GM21367 (cell line): ENCODE measurements at regions not wholly inside any gene's neighbourhood (a gene's known extent, or its start where the extent isn't known, plus 50 kb on each side); places are given as distances from the start of the nearest gene placed in this dataset.
A peak's percentile ranks its signal among the peaks of the same experiment; 100 is the strongest.

Experiments
- ATAC-seq: cut with Tn5 transposase; IDR thresholded peaks from one replicate; pipeline ENCODE4 v1.9.1; 2021; ENCODE audit not compliant: unreplicated experiment

DNA sequence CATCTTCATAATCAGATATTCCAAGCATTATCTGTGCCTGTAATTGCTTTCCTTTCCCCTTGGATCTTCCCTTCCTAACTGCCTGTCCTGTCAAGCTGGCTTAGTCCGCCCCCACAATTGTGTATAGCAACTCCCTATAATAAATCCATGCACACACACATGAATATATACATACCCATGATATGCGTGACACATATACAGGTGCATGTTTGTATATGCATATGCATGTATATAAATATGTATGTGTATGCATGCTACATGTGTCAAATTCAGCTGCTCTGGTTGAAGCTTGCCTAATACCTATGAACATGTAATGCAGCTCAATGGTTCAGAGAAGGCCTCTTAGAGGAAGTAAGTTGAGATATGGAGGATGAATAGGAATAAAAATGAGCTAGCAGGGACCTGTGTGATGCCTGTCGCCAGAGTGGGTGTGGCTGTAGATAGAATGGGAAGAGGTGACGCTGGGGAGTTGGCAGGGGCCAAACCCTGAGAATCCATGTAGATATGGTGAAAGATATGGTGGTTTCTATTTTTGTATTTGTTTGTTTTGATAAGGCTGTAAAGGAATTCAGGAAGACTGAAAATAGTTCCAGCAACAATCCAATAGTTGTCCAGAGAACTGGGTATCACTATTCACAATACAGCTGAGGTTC lies 595.0 kb upstream of the BOD1L1 start:
- no peak for ATAC-seq

DNA sequence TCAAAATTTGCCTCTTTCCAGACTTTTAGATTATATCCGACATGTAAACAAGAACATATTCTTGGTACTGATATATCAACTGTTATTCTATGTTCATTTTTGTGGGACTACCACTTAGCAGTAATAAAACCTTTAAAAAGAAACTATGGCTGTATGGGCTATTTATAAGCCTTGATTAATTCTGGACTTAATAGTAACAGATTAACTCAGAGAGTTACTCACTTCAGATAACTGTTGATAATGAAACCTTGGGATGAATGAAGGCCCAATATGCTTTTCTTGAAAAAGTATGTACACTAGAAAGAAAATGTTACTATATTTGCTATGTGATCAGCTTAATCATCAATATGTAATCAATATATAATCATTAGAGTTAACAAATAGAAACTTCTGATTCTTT lies 595.9 kb upstream of the BOD1L1 start:
- no peak for ATAC-seq

DNA sequence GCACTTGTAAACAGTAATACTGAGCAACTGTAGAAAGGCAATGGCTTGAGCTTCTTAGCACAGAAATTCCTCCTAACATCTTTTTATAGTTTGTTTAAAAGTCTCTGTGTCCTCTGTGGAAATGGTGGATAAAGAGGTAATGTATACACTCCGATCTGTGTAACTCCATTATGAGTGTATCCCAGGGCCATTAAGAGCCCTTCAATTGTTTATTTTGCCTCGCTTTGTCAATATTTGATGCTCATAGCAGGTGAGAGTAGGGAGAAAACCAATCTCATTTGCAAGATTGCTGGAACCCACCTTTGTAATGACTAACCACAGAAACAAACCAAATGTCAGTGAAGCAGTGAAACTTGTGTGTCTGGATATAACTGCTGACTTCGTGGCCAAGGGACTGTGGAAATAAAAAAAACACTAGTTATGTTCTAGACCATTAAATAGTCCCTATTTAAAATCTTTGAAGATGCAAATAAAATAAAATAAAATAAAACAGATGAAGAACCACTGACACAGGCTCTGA lies 598.2 kb upstream of the BOD1L1 start:
- no peak for ATAC-seq

DNA sequence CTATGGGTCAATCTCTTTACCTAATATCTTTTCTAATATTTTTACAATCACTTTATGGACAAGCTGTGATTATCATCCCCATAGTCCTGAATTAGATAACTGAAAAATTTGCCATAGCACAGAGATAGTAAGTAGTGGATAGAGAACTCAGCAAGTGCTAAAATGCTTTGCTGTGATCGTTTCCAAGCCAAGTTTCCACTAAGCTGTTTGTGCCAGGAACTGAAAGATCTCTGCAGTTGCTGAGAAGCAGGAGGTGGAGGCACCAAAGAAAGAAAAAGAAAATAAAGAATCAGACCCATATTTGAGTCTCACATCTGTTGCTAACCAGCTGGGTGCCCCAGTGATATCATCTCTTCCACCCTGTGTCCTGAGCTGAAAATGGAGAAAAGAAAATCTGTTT lies 605.6 kb upstream of the BOD1L1 start:
- ATAC-seq = no peak

DNA sequence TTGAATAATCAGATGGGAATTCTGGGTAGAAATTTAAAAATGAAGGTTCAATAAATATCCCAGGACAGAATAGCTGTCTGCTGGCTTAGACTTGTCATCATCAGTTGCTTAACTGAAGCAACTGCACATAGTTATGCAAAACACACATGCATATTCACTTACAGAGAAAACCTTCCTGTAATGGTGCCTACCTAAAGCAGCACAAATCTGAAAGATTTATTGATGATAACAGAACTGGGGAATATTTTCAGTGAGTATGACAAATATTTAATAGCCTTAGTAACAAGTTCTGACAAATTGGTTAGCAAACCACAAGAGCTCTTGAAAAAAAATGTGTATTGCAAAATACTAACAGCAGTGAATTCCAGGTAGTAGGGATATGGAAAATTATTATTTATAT lies 606.8 kb upstream of the BOD1L1 start:
- ATAC-seq = no peak

DNA sequence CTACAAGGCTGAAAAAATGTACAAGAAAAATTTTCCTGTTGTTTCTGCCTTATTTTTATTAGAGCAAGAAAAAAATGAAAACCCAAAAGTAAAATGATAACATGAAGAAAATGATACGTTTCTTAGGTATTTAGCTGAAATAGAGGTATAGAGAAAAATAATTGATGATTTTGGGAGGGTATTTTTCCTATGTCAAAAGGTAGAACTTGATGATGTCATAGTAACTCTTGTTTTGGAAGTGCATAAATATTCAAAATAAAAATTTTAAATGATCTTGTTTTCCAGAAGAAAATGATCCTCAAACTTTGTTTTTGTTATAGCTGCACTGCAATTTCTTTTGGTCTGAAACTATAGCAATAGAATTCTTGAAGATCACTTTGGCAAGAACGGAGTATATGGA lies 608.8 kb upstream of the BOD1L1 start:
- ATAC-seq = no peak

DNA sequence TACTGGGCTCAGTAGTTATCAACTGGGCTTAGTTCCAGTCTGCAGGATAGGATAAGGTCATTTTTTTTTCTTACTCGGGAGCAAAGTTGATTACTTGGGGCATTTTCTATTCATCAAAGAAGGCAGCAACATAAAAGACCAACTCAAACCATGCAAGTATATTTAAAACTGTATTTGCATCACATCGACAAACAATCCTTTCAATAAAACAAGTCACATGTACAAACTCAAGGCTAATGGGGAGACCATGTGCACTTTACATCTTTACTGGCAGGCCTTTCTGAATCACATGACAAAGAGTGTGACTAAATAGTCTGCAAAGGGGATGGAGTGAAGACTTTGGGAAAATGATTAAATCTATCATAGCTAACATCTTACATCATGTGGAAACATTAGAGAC lies 610.4 kb upstream of the BOD1L1 start:
- ATAC-seq = no peak

DNA sequence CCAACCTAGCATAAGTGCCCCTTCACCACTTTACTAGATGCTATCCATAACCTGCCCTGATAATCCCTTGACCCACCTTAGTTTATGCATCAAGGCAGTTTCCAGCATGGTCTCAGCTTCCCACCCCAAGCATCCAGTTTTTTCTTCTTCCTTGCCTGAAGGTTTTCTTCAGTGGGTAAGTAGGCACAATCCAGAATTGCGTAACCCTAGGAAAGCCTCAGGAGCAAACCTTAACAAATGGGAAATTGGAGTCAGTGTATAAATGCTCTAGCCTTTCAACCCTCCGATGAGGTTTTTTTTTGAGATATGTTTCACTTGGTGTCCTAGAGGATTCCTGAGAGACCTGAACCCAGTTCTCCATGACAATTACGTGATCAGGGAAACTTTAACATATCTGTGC lies 614.0 kb upstream of the BOD1L1 start:
- no peak for ATAC-seq

DNA sequence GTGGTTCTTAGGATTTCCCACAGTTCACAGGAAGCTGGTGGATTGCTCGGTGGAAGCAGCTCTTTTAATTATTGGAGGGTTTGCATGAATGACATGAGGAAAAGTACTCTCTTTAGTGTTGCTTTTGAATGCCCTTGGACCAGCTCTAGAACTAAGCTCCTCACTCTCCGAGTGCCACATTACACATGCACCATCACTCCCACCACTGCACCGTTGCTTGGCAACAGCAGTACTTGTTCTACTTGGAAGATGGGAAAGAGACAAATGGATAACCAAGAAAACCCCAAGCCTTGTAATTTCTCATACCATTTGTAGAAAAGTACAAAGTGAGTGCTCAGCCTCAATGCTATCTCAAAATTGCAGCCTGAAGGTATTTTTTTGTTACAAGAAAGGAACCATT lies 620.2 kb upstream of the BOD1L1 start:
- no peak for ATAC-seq

DNA sequence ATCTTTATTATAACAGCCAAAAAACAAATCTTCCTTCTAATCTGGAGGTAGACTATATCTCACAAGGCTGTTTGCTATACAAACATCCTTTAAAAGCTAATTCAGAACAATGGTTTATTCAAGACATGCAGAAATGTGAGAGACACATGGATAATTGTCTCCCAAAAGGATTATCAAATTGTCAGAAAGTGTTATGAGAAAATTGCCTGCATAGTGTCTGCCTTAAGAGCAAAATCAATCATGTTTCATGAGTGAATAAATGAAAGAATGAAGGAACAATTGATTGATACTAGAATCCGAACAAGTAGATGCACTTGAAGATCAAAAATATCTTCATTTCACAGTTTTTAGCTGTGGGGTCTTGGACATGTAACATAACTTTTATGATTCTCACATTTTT lies 621.7 kb upstream of the BOD1L1 start:
- ATAC-seq = no peak

DNA sequence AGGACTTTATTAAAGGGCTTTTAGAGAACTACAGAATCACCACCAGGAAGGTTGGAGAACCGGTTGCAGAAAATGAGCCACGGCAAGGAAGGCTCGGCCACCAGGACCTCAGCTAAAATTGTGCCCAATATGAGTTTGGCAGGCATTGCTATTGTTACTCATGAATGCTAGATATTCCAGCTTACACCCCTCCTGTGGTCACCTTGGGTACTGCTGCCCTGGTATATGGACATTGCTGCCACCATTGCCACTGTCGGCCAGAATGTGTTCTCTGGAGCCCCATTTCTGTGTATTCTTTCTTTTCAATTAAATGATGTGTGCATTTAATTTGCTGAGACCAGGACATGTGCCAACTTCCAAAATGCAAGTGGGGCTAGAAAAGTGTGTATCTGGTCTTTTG lies 626.7 kb upstream of the BOD1L1 start:
- peak; percentile 67 for ATAC-seq

DNA sequence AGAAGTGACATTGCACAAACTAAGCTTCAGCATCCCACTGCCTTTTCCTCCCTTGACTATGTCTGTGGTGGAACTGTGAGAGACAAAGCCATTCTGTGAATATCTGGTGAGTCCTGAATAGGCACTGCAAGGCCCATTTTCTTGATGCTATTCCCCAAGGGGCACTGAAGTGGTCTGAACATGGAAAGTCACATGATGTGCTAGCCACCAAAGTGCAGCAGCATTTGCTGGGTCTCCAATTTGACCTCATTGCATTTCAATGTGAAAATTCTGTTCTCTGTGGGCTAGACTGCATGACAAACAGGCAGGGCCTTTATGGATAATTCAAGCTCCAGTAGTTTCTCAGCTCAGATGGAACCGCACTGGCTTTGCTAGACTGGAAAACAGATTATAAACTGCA lies 627.4 kb upstream of the BOD1L1 start:
- ATAC-seq = no peak

DNA sequence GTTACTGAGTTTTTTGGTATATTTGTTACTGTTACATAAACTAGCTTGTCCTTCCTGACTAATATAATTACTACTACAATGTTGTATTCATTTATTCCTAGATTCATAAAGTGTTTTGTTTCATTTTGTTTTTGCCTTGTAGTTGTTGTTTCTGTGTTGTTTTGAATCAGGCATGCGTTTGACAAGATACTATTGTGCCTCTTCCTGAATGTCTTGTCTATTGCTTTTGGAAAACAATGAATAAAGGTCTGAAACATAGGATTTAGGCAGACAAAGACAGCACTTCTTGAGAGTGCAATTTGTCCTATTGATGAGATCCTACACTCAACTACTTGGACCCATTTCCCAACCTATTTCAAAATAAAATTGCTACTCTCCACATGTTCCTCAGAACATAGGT lies 630.4 kb upstream of the BOD1L1 start:
- ATAC-seq = no peak

DNA sequence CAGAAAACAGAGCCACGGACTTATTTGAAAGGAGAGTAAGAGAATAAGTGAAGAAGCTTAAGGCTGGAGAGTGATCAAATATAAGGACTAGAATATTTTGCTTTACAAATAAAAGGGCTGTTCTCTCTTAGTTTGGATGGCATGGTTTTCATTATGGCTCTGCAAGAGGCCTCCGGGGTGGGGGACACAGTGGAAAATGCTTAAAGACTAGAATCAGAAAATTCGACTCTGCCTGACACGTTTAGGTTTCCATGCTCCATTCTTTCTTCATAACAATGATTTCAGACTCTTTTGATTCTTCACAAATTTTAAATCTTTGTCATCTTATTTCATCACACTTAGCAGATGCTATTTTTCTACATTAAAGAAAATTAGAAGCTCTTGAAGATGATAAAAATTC lies 632.4 kb upstream of the BOD1L1 start:
- no peak for ATAC-seq

DNA sequence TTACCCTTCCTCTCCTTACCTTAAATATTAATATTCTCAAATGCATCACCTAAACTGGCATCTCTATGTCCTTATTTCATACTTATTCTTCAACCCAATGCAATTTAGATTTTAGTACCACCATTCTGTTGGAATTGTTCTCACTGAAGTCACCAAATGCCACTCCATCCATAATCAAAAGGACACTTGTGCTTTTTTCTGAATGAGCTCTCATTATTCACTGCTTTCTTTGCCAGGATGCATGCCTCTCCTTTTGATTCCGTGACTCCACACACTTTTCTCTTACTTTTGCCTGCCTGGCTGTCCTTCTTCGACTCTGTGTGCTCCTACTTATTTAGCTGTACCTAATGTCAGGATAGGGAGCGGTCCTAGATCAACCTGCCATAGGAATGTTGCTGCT lies 633.1 kb upstream of the BOD1L1 start:
- no peak for ATAC-seq

DNA sequence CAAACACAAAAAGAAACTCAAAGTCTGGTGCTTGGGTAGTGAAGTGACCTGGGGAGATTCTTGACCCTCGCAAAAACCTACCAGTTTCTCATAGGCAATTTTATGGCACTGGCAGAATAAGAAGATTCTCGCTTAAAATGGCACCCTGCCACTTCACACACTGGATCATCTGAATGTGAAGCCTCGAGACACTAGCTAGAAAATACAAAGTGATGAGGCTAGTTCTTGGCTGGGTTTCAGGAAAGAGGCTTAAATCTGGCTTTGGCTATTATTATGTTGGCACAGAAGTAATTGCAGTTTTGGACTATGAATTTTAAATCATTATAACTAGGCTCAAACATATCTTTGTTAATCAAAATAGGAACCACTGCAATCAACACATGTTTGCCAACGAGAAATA lies 634.7 kb upstream of the BOD1L1 start:
- no peak for ATAC-seq

DNA sequence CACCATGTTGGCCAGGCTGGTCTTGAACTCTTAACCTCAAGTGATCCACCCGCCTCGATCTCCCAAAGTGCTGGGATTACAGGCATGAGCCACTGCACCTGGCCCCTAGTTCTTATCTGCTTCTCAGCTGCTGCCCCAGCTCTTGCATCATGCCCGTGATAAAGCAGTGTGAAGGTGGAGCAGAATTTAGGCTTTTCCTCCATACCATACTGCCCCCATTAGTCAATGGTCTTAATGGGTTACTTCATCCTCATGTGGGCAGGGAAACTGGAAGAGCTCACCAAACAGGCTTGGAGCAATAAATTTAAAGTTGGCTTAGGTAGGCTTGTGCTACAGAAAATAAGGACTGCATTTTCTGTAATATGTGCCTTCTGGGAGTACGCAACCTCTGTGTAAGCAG lies 636.9 kb upstream of the BOD1L1 start:
- no peak for ATAC-seq

DNA sequence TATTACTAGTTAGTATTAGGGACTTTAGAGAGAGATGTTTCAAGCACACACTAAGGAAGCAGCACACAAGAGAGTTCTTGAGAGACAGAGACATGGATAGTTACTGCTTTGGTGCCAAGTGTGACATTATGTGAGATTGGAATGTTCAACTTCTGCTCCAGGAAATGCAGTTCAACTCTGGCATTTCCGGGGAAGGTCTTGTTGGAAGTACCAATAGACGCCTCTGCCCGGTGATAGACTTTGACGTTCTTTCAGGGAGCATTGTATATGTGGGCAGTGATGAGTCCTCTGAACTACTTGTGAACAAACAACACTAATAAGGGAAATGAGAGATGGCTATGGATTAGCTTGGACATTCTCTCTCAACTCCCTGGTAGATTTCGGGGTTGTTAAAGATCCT lies 638.1 kb upstream of the BOD1L1 start:
- ATAC-seq = no peak

DNA sequence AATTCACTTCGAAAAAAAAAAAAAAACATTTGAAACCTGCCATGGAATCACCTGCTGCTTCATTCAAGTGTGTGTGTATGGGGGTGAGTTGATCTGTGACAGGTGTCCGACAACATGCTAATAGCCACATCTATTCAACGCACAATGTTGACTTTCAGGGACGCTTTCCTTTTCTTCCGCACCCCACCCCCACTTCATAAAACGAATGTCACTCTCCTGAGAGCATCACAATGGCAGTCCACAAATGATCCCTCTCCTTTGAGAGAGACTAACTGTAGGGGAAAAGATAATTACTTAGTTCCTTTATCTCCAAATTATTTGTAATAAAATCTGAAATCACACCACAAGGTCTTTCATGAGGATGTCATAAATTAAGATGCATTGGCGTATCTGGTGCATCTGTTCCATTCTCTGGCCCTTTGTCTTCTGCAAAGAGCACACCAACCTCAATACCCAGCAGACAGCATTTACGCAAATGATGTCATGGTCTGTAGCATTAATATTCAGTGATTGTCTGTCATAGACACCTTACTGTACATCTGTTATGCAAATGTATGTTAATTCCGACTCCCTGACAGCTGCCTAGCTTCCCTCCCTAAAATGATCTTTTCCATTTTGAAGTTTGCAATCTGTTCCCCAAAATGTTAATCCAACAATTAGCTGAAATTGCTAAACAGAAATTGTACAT lies 640.0 kb upstream of the BOD1L1 start:
- no peak for ATAC-seq

DNA sequence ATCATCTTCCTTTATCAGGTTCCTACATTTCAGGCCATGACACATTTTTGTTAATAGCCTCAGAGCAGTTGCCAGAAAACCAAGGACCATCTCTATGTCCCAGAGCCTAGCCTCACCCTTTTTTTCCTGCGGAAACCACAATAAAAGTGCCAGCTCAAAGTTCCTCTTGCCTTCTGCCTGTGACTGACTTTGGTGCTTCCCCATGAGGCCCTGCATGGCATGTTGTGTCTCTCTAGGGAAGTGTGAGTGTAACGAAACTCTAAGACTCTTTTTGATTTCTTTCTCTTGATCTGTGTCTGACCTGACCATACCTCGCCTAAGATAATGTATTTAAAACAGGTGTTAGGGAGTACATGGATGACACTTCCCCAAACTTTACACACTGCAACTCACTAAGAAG lies 642.3 kb upstream of the BOD1L1 start:
- ATAC-seq = peak; percentile 67

DNA sequence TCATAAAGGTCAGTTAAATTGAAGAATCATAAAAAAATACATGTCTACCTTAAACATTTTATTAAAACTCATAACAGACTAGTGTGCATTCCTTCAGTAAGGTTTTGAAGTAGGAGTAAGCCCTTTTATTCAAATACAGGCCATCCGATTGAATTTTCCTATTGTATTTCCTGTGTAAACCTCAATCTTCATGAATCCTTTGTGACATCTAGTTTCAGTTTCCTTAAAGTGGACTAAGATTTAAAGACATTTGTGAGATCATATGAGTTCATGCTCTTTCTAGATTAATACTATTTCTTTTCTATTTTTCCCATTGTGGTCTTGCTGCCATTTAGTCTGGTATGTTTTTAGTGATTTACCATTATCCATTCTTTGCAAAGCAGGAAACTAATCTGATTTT lies 644.7 kb upstream of the BOD1L1 start:
- ATAC-seq = no peak

DNA sequence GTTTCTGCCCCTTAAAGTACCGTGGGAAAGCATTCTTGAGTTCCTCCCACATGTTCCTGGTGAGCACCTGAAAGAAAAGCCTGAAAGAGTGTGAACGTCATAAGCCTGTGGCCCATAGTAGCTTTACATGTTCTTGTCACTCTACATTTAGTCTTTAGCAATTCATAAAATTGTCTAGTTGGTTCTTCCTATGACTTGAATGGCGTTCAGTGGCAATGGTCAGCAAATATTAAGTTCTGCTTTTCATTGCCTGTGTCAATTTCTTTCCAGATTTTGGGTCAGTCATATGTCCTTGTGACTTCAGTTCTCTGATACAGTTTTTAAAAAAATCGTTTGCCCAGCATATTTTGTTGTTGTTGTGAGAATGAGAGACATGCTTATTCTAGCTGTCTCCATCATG lies 650.0 kb upstream of the BOD1L1 start:
- ATAC-seq = no peak

DNA sequence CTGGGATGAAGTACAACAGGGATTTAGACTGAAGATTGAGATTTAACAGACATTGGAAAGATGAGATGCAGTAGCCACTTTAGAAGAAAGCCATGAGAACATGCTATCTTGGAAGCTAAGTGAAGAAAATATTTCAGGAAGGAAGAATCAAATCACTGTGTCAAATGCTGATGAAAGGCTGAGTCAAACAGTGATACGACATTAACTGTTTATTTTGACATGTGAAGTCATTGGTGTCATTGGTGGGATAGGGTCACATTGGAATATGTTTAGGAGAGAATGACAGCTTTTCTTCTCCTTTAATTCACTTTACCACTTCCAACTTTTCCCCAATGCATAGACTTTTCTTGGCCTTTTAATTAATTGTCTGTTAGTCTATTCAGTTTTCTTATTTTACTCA lies 653.0 kb upstream of the BOD1L1 start:
- ATAC-seq = no peak
